ENCODE measurements at regions not wholly inside any gene's neighbourhood (a gene's known extent, or its start where the extent isn't known, plus 50 kb on each side); places are given as distances from the start of the nearest gene placed in this dataset.
"Not testable (repeated sequence)": the region's sequence is repeated elsewhere in the genome, so short reads cannot be mapped to it uniquely, and the experiment has no call there.

DNA sequence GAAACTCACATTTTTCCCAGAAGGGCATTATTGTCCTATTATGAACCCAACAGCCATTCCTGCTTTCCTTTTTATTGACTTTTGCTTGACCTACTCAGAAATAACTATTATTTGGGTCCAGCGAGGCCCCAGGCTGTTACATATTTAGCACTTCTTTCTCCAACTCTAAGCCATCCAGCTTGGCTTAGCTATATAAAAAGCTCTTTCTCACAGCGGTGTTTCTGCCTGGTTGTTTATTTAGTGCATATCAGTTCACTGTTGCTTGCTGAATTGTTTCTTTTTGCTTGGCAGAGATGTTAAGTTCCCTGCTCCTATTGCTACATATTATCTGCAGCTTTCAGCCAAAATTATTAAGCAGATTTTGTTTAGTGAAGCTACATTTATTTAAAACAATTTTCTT, 1156.8 kb upstream of the SEMA6A start:
- DNase-seq (ENCODE audit: low spot score), result peak; percentile 23

GRCh38 chr5:117720784-117721183, 1146.2 kb upstream of the SEMA6A start:
- not testable (repeated sequence) for DNase-seq (ENCODE audit: low spot score)

DNA sequence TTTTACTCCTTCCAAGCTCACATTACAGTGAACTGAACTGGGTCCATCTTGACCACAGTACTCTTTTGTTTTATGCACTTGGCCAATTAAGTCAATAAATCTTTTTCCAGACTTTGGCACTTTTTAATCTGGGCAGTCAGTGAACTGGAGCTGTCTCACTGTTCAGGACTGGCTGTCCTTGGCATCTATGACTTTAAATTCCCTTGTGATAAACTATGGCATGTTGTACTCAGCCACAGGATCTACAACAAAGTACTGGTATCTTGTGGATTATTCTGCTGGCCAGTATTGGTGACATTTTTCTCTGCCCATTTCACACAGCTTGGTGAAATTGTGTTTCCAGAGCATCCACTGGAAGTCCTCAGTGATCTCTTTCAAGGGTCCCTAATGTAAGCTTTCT, 1144.8 kb upstream of the SEMA6A start:
- DNase-seq (ENCODE audit: low spot score), result no peak

DNA sequence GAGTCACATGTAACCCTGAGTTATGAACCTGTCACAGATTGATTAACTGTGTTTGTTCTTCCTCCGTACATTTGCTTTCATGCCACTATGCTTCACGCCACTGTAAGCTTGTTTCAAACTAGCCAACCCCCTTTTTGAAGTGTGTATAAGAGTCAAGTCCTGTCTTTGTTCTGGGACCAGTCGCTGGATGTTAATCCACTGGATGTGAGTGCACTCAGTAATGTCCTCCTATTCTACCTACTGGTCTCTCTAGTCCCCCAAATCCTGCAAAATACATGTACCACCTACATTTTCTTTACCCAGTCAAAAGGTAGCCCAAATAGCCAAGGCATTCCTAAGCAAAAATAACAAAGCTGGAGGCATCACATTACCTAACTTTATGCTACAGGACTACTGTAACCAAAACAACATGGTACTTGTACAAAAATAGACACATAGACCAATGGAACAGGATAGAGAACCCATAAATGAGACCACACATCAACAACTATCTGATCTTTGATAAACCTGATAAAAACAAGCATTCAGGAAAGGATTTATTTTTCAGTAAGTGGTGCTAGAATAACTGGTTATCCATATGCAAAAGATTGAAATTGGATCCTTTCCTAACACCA, 1139.1 kb upstream of the SEMA6A start:
- no peak for DNase-seq (ENCODE audit: low spot score)

- peak; percentile 5 for DNase-seq (ENCODE audit: low spot score)
Observed at GRCh38 chr5:117701062-117701461, 1126.4 kb upstream of the SEMA6A start.

DNA sequence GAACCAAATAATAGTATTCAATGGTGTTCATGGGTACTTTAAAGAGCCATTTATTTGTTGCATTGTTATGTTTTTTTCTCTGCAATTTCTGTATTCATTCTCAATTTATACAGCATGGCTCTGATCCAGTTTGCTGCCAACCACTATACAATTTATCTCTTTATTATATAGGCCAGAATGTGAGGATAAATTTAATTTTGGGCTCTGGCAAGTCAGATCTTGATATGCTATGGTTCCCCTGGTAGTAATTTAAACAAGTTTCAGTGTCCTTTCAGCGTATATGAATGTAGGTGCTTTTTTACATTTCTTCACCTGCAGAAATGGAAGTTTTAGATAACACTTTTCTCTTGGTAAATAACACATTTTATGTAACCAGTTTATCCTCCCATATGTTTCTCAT, 1118.0 kb upstream of the SEMA6A start:
- no peak for DNase-seq (ENCODE audit: low spot score)

DNA sequence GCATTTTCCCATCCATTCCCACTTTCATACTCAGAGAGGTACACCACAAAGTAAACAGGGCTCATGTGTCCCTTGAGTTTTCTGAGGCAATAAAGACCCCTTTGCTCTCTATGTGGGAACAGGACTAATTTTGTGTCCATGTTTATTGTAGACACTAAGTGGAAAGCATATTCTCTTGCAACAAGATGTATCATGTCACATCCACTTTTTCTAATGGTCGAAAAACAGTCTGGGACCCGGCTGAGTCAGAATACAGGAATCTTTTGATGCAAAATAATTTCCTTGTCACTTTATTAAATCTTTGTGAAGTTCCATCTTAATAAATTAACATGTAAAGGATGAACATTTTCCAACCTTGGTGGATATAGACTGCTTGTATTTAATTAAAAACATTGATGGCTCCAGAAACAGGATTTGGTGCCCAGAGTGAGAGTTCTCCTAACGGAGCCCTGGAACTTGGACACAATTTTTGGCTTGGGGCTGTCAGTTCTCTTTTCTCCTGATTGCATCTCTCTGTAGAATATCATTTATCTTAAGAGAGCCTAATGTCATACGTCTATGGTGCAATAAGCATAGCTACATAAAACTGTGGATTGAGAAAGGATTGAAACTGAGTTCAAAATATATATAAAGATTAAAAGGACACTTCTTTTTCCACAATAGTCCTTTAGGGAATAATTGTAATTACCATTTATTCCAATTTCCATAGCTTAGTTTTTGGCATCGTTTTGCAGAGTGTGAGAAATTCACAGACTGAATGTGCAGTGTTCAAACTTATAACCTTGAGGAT, 1116.7 kb upstream of the SEMA6A start:
- DNase-seq (ENCODE audit: low spot score), result no peak

DNA sequence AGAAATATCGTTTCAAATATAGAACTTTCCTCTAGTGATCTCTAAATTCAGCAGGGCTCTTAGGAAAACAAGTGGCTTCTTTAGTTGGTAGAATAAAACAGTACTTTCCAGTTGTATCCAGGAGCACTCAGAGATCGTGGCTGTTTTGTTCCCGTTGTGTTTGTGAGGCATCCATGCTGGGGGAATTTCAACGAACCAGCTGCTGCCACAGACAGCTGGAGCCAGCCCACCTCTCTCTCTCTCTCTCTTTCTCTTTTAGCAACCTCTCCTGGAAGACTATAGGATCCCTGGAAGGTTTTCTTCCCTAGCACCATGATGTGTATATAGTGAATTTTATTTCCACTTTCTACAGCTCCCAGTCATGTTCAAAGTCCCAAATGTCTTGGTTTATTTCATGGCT, 1116.0 kb upstream of the SEMA6A start:
- DNase-seq (ENCODE audit: low spot score), result no peak

DNA sequence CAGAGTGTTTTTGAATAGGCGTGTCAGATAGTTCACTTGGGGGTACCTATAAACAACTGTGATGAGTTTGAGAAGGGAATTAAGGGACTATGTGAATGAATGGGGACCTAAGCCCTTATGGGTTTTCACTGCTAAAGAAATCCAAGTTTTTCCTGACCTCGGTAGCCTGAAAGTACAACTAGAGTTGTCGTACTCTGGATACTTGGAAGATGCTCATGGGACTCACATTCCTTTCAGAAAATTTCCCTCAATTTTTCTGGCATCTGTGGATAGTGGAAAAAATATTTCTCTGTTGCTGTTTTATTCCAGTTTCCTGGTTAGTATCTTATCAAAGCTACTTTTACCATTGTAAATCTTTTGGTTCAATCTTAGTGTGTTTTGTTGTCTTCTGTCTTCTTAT, 1112.3 kb upstream of the SEMA6A start:
- no peak for DNase-seq (ENCODE audit: low spot score)

- no peak for DNase-seq (ENCODE audit: low spot score)
Observed at GRCh38 chr5:117682416-117682815, 1107.8 kb upstream of the SEMA6A start.

- no peak for DNase-seq (ENCODE audit: low spot score)
Observed at GRCh38 chr5:117681431-117682254, 1107.0 kb upstream of the SEMA6A start.

DNA sequence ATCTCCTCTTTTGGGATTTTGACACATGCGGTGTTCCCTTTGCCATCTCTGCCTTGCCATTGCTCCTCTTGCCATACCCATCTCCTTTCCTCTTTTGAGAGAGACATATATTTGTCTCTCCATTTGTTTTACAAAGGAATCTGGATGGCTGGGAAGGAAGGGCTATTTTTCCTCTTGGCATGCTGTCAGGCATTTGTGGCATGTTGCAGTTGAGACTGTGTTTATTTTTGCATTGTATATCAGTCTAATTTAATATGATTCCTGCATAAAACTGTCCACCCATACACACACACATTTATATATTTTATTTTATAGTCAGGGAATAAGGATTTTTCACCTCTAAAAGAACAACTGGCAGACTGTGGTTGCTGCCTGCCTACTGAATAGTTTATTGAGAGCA, 1105.8 kb upstream of the SEMA6A start:
- DNase-seq (ENCODE audit: low spot score), result peak; percentile 5

GRCh38 chr5:117679046-117679445, 1104.4 kb upstream of the SEMA6A start:
- DNase-seq (ENCODE audit: low spot score), result no peak

GRCh38 chr5:117675646-117676045, 1101.0 kb upstream of the SEMA6A start:
- DNase-seq (ENCODE audit: low spot score), result no peak

DNA sequence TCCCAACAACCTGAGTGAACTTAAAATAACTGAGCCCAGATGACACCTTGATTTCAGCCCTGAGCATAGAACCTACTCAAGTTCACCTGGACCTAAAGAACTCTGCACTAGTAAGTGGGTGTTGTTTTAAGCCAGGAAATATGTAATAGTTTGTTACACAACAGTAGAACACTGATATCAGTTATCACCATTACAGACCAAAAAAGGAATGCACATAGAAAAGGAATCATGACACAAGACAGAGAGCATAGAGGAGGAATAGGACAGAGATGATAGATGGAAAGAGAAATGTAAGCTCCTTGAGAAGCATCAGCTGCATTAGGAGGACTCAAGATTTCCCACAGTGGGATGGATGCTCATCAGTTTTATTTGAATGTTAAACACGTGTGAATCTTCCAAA, 1096.9 kb upstream of the SEMA6A start:
- DNase-seq (ENCODE audit: low spot score), result no peak

- DNase-seq (ENCODE audit: low spot score), result no peak
Observed at GRCh38 chr5:117667105-117667504, 1092.5 kb upstream of the SEMA6A start.

DNA sequence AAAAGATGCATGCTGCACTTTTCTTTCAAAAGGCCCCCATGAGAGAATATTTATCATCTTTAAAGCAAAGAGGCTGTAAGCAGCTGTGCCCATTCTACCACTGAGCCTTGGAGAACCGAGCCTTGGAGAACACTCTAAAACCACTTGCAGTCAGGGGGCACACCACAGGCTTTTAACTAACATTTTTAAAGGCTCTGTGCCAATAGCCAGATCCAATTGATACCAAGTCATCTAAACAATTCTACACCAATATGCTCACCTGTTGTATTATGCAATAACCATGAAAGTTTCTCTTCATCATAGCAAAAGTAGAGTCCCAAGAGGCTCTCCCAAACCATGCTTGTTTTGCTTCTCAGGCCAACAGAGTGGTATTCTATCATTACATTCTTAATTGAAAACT, 1090.5 kb upstream of the SEMA6A start:
- no peak for DNase-seq (ENCODE audit: low spot score)

- DNase-seq (ENCODE audit: low spot score), result no peak
Observed at GRCh38 chr5:117662361-117662760, 1087.7 kb upstream of the SEMA6A start.

- DNase-seq (ENCODE audit: low spot score), result no peak
Observed at GRCh38 chr5:117657541-117657940, 1082.9 kb upstream of the SEMA6A start.

DNA sequence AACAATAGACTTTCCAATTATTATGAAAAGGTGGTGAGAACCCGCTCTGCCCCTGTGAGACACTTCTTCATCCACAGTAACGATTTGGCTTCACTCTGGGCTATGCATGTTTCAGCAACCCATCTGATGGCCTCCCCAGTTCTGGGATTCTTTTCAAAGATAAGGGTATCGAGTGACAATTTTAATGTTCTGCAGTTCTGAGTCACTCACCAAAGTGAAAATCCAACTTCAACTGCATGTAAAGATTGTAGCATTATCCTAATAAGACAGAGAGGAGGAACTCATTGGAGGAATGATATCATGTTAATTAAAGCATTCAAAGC, 1078.3 kb upstream of the SEMA6A start:
- DNase-seq (ENCODE audit: low spot score), result no peak

GRCh38 chr5:117652036-117652957, 1077.7 kb upstream of the SEMA6A start:
- no peak for DNase-seq (ENCODE audit: low spot score)

- no peak for DNase-seq (ENCODE audit: low spot score)
Observed at GRCh38 chr5:117649821-117650220, 1075.2 kb upstream of the SEMA6A start.
